ENCODE measurements at regions not wholly inside any gene's neighbourhood (a gene's known extent, or its start where the extent isn't known, plus 50 kb on each side); places are given as distances from the start of the nearest gene placed in this dataset.

- POLR2A ChIA-PET = no interaction called here
- DNase-seq (ENCODE audit: extremely low spot score) = no peak
- no peak for TF ChIP-seq CTCF (IDR thresholded peaks at IDR 0.05; ENCODE audit: control extremely low read depth, extremely low read depth, low read depth, missing control alignments)
- CTCF ChIA-PET = interaction anchor here (0.9 to 1.7 kb wide), 3 partner anchors 14 to 24 kb away, joined by 3 to 5 read pairs (median 3); no protein-coding TSS in a partner anchor
Measured at GRCh38 chr13:29955137-29955650, 104.8 kb upstream of the UBL3 start.

GRCh38 chr13:29954082-29955028 is 103.9 kb upstream of the UBL3 start:
- CTCF ChIA-PET = interaction anchor here (0.9 to 1.7 kb wide), 6 partner anchors 13 to 31 kb away, joined by 3 to 5 read pairs (median 4); no protein-coding TSS in a partner anchor
- no peak for TF ChIP-seq CTCF (IDR thresholded peaks at IDR 0.05; ENCODE audit: control extremely low read depth, extremely low read depth, low read depth, missing control alignments)
- POLR2A ChIA-PET = no interaction called here
- no peak for DNase-seq (ENCODE audit: extremely low spot score)

DNA sequence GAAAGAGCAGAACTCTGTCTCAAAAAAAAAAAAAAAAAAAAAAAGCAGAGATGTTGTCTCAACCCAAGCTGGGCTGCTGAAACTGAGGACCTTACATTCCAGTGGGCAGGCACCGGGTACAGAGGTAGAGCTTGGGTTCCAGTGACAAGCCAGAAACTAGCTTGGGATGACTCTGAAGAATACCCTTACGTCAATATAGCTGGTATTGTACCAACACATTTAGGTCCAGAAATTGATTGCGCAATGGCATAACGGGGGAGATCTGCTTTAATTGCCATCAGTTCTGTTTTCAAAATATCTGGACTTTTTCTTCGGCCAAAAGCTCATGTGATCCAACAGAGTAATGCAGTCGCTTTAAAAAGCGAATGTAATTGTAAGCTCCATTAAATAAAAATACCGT is 103.1 kb upstream of the UBL3 start:
- ChIA-PET POLR2A (no interaction called here), CTCF (interaction anchor here (1.2 to 1.7 kb wide), 4 partner anchors 16 to 30 kb away, joined by 3 to 5 read pairs (median 4); no protein-coding TSS in a partner anchor)
- no peak for DNase-seq (ENCODE audit: extremely low spot score)
- TF ChIP-seq CTCF (IDR thresholded peaks at IDR 0.05; ENCODE audit: control extremely low read depth, extremely low read depth, low read depth, missing control alignments) = no peak

- DNase-seq (ENCODE audit: extremely low spot score) = no peak
- ChIA-PET POLR2A (no interaction called here), CTCF (interaction anchor here (0.7 kb wide), 1 partner anchor 12 kb away, joined by 3 read pairs; no protein-coding TSS in a partner anchor)
- no peak for TF ChIP-seq CTCF (IDR thresholded peaks at IDR 0.05; ENCODE audit: control extremely low read depth, extremely low read depth, low read depth, missing control alignments)
Measured at GRCh38 chr13:29952245-29952644, 101.8 kb upstream of the UBL3 start.

- no peak for DNase-seq (ENCODE audit: extremely low spot score)
Measured at GRCh38 chr13:29948791-29949190, 98.4 kb upstream of the UBL3 start.

More at GRCh38 chr13:29948791-29949190, 98.4 kb upstream of the UBL3 start:
- no peak for TF ChIP-seq CTCF (IDR thresholded peaks at IDR 0.05; ENCODE audit: control extremely low read depth, extremely low read depth, low read depth, missing control alignments)
- CTCF ChIA-PET = interaction anchor here (0.9 to 2.8 kb wide), 2 partner anchors 13 to 25 kb away, joined by 3 to 13 read pairs; no protein-coding TSS in a partner anchor
- POLR2A ChIA-PET = no interaction called here
